Trophoblast cell (in vitro differentiated cells and primary cell): ENCODE measurements at regions not wholly inside any gene's neighbourhood (a gene's known extent, or its start where the extent isn't known, plus 50 kb on each side); places are given as distances from the start of the nearest gene placed in this dataset.

ENCODE experiments used
- DNase-seq, 2 donors: peaks; one replicate each; pipeline ENCODE4 v3.0.0-alpha.2; 2016
- H2AFZ ChIP-seq: 2 replicates; pipeline ENCODE4 v1.6.1; 2013; ENCODE audit warnings: low read length, moderate library complexity, mild to moderate bottlenecking; ENCODE audit not compliant: insufficient read depth, poor library complexity
- H2AK5ac ChIP-seq: 2 replicates; pipeline ENCODE4 v1.6.1; 2013; ENCODE audit warnings: mild to moderate bottlenecking, low read length
- H2BK120ac ChIP-seq: 2 replicates; pipeline ENCODE4 v1.6.1; 2013; ENCODE audit warnings: low read length, mild to moderate bottlenecking, moderate library complexity; ENCODE audit not compliant: insufficient read depth, poor library complexity
- H2BK12ac ChIP-seq: 2 replicates; pipeline ENCODE4 v1.6.1; 2013; ENCODE audit warnings: mild to moderate bottlenecking, low read length, moderate library complexity
- H2BK5ac ChIP-seq: 2 replicates; pipeline ENCODE4 v1.6.1; 2013; ENCODE audit warnings: low read length, low read depth, moderate library complexity, mild to moderate bottlenecking; ENCODE audit not compliant: poor library complexity
- H3K14ac ChIP-seq: 2 replicates; pipeline ENCODE4 v1.6.1; 2013; ENCODE audit warnings: mild to moderate bottlenecking, low read length
- H3K18ac ChIP-seq: 2 replicates; pipeline ENCODE4 v1.6.1; 2013; ENCODE audit warnings: mild to moderate bottlenecking, low read length
- H3K23ac ChIP-seq: 2 replicates; pipeline ENCODE4 v1.6.1; 2013; ENCODE audit warnings: low read length
- H3K27ac ChIP-seq: 2 replicates; pipeline ENCODE4 v1.5.1; 2013; ENCODE audit warnings: low read depth, mild to moderate bottlenecking, inconsistent platforms, low read length, moderate library complexity
- H3K27me3 ChIP-seq: 2 replicates; pipeline ENCODE4 v1.6.1; 2013; ENCODE audit warnings: inconsistent platforms, mild to moderate bottlenecking, low read length, moderate library complexity; ENCODE audit not compliant: insufficient read depth
- H3K36me3 ChIP-seq, 2 experiments: 1 replicate in 1 of 2; 2 replicates in 1 of 2; pipeline ENCODE4 v1.6.1; 2013; ENCODE audit warnings: low read length in 2 of 2, mild to moderate bottlenecking in 2 of 2, moderate library complexity in 1 of 2; ENCODE audit not compliant: insufficient read depth in 2 of 2, control insufficient read depth in 1 of 2
- H3K4ac ChIP-seq: 2 replicates; pipeline ENCODE4 v1.6.1; 2013; ENCODE audit warnings: low read depth, mild to moderate bottlenecking, low read length, moderate library complexity
- H3K4me1 ChIP-seq, 2 experiments: 1 replicate in 1 of 2; 2 replicates in 1 of 2; pipeline ENCODE4 v1.6.1; 2013; ENCODE audit warnings: low read length in 2 of 2, mild to moderate bottlenecking in 2 of 2, moderate library complexity in 1 of 2; ENCODE audit not compliant: insufficient read depth in 2 of 2, control insufficient read depth in 1 of 2
- H3K4me2 ChIP-seq: 2 replicates; pipeline ENCODE4 v1.6.1; 2013; ENCODE audit warnings: inconsistent platforms, mild to moderate bottlenecking, low read length, moderate library complexity
- H3K4me3 ChIP-seq: 2 replicates; pipeline ENCODE4 v1.5.1; 2013; ENCODE audit warnings: mild to moderate bottlenecking, low read depth, low read length, inconsistent platforms
- H3K79me1 ChIP-seq: one replicate; pipeline ENCODE4 v1.6.1; 2013; ENCODE audit warnings: low read length
- H3K79me2 ChIP-seq: 2 replicates; pipeline ENCODE4 v1.6.1; 2013; ENCODE audit warnings: low read length, mild to moderate bottlenecking; ENCODE audit not compliant: control insufficient read depth, insufficient read depth, poor library complexity
- H3K9ac ChIP-seq: 2 replicates; pipeline ENCODE4 v1.6.1; 2013; ENCODE audit warnings: mild to moderate bottlenecking, low read length
- H3K9me3 ChIP-seq: 2 replicates; pipeline ENCODE4 v1.6.1; 2013; ENCODE audit warnings: low read depth, mild to moderate bottlenecking, control low read depth, inconsistent platforms, low read length; ENCODE audit not compliant: insufficient read depth
- H4K12ac ChIP-seq: 2 replicates; pipeline ENCODE4 v1.6.1; 2013; ENCODE audit warnings: low read depth, mild to moderate bottlenecking, low read length, moderate library complexity
- H4K8ac ChIP-seq: 2 replicates; pipeline ENCODE4 v1.6.1; 2013; ENCODE audit warnings: low read depth, mild to moderate bottlenecking, low read length, moderate library complexity
- H4K91ac ChIP-seq: one replicate; pipeline ENCODE4 v1.6.1; 2013; ENCODE audit warnings: low read depth, mild to moderate bottlenecking, low read length, moderate library complexity
- WGBS: extraction: QIAGEN DNeasy Blood & Tissue Kit; methylation state at CpG from one replicate; pipeline ENCODE4 v1.1.7; 2013; ENCODE audit warnings: missing lambda C conversion rate; ENCODE audit not compliant: insufficient read length, insufficient coverage; ENCODE audit errors: extremely low coverage; 5-methylcytosine and 5-hydroxymethylcytosine counted together

- no peak overlapping the region for H3K4me3 ChIP-seq
- no peak overlapping the region for H4K91ac ChIP-seq
- no peak overlapping the region for H4K12ac ChIP-seq
- H3K27ac ChIP-seq = no peak overlapping the region
- H3K23ac ChIP-seq = no peak overlapping the region
- no peak overlapping the region for H2BK5ac ChIP-seq
- no peak overlapping the region for H3K4ac ChIP-seq
- no peaks in the 10 kb centered on the region for H3K27me3 ChIP-seq
- H2BK12ac ChIP-seq = no peak overlapping the region
- no peaks in the 10 kb centered on the region for H3K9me3 ChIP-seq
- no peaks in the 10 kb centered on the region for H3K36me3 ChIP-seq
- no peak overlapping the region for H4K8ac ChIP-seq
- H3K4me2 ChIP-seq = no peak overlapping the region
- no peak overlapping the region for H2AK5ac ChIP-seq
- no peaks in the 10 kb centered on the region for H3K79me2 ChIP-seq
- no peak overlapping the region for H3K14ac ChIP-seq
- H2AFZ ChIP-seq = no peak overlapping the region
- no peaks in the 10 kb centered on the region for H3K79me1 ChIP-seq
- no CpG with 5 or more reads among the region's 5 CpGs for WGBS
- H2BK120ac ChIP-seq = no peak overlapping the region
- H3K18ac ChIP-seq = no peak overlapping the region
- DNase-seq = no peak
- no peaks in the 10 kb centered on the region for H3K4me1 ChIP-seq
- H3K9ac ChIP-seq = no peak overlapping the region
Observed at GRCh38 chr1:213491468-213491867, 440.4 kb downstream of the RPS6KC1 start.

- Histone ChIP-seq H3K27me3 (no peaks in the 10 kb centered on the region), H2AFZ (no peak overlapping the region), H3K9me3 (no peaks in the 10 kb centered on the region), H3K27ac (no peak overlapping the region), H3K23ac (no peak overlapping the region), H4K12ac (no peak overlapping the region), H2AK5ac (no peak overlapping the region), H3K9ac (no peak overlapping the region), H4K8ac (no peak overlapping the region), H3K4me2 (no peak overlapping the region), H2BK12ac (no peak overlapping the region), H3K4ac (no peak overlapping the region), H3K4me3 (no peak overlapping the region), H3K36me3 (no peaks in the 10 kb centered on the region), H3K4me1 (no peaks in the 10 kb centered on the region), H2BK5ac (no peak overlapping the region), H3K18ac (no peak overlapping the region), H3K79me2 (no peaks in the 10 kb centered on the region), H3K79me1 (no peaks in the 10 kb centered on the region), H2BK120ac (no peak overlapping the region), H4K91ac (no peak overlapping the region), H3K14ac (no peak overlapping the region)
- no peak for DNase-seq
- WGBS = no CpG with 5 or more reads among the region's 21 CpGs
Observed at GRCh38 chr1:213492161-213493041, 441.4 kb downstream of the RPS6KC1 start.

GRCh38 chr1:213499444-213499843 is 448.4 kb downstream of the RPS6KC1 start:
- WGBS = no CpG with 5 or more reads among the region's 4 CpGs
- no peaks in the 10 kb centered on the region for H3K9me3 ChIP-seq

GRCh38 chr1:213507472-213508223 is 456.6 kb downstream of the RPS6KC1 start:
- no peaks in the 10 kb centered on the region for H3K4me1 ChIP-seq
- no peak overlapping the region for H3K14ac ChIP-seq
- H2AK5ac ChIP-seq = no peak overlapping the region
- no peak overlapping the region for H3K9ac ChIP-seq
- no peaks in the 10 kb centered on the region for H3K79me1 ChIP-seq
- H3K4me3 ChIP-seq = no peak overlapping the region
- no peak overlapping the region for H3K4ac ChIP-seq
- no peak overlapping the region for H3K27ac ChIP-seq
- WGBS = no CpG with 5 or more reads among the region's 7 CpGs
- no peaks in the 10 kb centered on the region for H3K79me2 ChIP-seq
- no peaks in the 10 kb centered on the region for H3K9me3 ChIP-seq
- H3K4me2 ChIP-seq = no peak overlapping the region
- H4K12ac ChIP-seq = no peak overlapping the region
- no peak overlapping the region for H4K8ac ChIP-seq
- H2BK5ac ChIP-seq = no peak overlapping the region
- H3K36me3 ChIP-seq = no peaks in the 10 kb centered on the region
- H3K18ac ChIP-seq = no peak overlapping the region
- no peak overlapping the region for H3K23ac ChIP-seq
- no peak overlapping the region for H2BK120ac ChIP-seq
- no peak for DNase-seq
- no peak overlapping the region for H4K91ac ChIP-seq
- no peak overlapping the region for H2AFZ ChIP-seq
- no peak overlapping the region for H2BK12ac ChIP-seq
- no peaks in the 10 kb centered on the region for H3K27me3 ChIP-seq

More at GRCh38 chr1:213499444-213499843, 448.4 kb downstream of the RPS6KC1 start:
- no peak overlapping the region for H3K18ac ChIP-seq
- no peak overlapping the region for H3K27ac ChIP-seq
- no peak overlapping the region for H3K9ac ChIP-seq
- H3K27me3 ChIP-seq = no peaks in the 10 kb centered on the region
- no peak overlapping the region for H3K4ac ChIP-seq
- no peak overlapping the region for H3K14ac ChIP-seq
- no peak overlapping the region for H2AK5ac ChIP-seq
- no peak overlapping the region for H2AFZ ChIP-seq
- no peak overlapping the region for H2BK12ac ChIP-seq
- no peaks in the 10 kb centered on the region for H3K4me1 ChIP-seq
- H3K79me1 ChIP-seq = no peaks in the 10 kb centered on the region
- no peak for DNase-seq
- H3K4me2 ChIP-seq = no peak overlapping the region
- H2BK5ac ChIP-seq = no peak overlapping the region
- H3K36me3 ChIP-seq = no peaks in the 10 kb centered on the region
- no peak overlapping the region for H3K23ac ChIP-seq
- no peak overlapping the region for H4K8ac ChIP-seq
- no peak overlapping the region for H2BK120ac ChIP-seq
- no peaks in the 10 kb centered on the region for H3K79me2 ChIP-seq
- H4K12ac ChIP-seq = no peak overlapping the region
- H4K91ac ChIP-seq = no peak overlapping the region
- no peak overlapping the region for H3K4me3 ChIP-seq
